Smooth muscle cell (in vitro differentiated cells): ENCODE measurements at regions not wholly inside any gene's neighbourhood (a gene's known extent, or its start where the extent isn't known, plus 50 kb on each side); places are given as distances from the start of the nearest gene placed in this dataset.
A peak's percentile ranks its signal among the peaks of the same experiment; 100 is the strongest.

Experiments used
- DNase-seq: peaks from one replicate; lab custom pipeline; 2025; ENCODE audit not compliant: unreplicated experiment; lab: John Stamatoyannopoulos, UW
- H2AFZ ChIP-seq: fragments of 200-600 bp; sonication (generic); 2 replicates; pipeline ENCODE4 v1.6.0; 2016; ENCODE audit warnings: antibody characterized with exemption, low read depth, mild to moderate bottlenecking
- H3F3A ChIP-seq: fragments of 200-600 bp; sonication (generic); 2 replicates; pipeline ENCODE4 v1.6.0; 2017; ENCODE audit warnings: antibody characterized with exemption, low read depth
- H3K27ac ChIP-seq: fragments of 200-600 bp; sonication (generic); 2 replicates; pipeline ENCODE4 v1.5.1; 2016; ENCODE audit warnings: low read depth, mild to moderate bottlenecking
- H3K27me3 ChIP-seq: fragments of 200-600 bp; sonication (generic); 2 replicates; pipeline ENCODE4 v1.6.1; 2016; ENCODE audit warnings: low read depth, mild to moderate bottlenecking
- H3K36me3 ChIP-seq: fragments of 200-600 bp; sonication (generic); 2 replicates; pipeline ENCODE4 v1.5.1; 2016; ENCODE audit warnings: low read depth
- H3K4me1 ChIP-seq: fragments of 200-600 bp; sonication (generic); 2 replicates; pipeline ENCODE4 v1.5.1; 2016; ENCODE audit warnings: low read depth
- H3K4me2 ChIP-seq: fragments of 200-600 bp; sonication (generic); 2 replicates; pipeline ENCODE4 v1.6.0; 2016; ENCODE audit warnings: mild to moderate bottlenecking
- H3K4me3 ChIP-seq: fragments of 200-600 bp; sonication (generic); 2 replicates; pipeline ENCODE4 v1.5.1; 2016; ENCODE audit warnings: mild to moderate bottlenecking
- H3K79me2 ChIP-seq: fragments of 200-600 bp; sonication (generic); 2 replicates; pipeline ENCODE4 v1.6.0; 2016; ENCODE audit warnings: low read depth, mild to moderate bottlenecking
- H3K9ac ChIP-seq: fragments of 200-600 bp; sonication (generic); 2 replicates; pipeline ENCODE4 v1.6.0; 2016; ENCODE audit warnings: low read depth
- H3K9me3 ChIP-seq: fragments of 200-600 bp; sonication (generic); replicated peaks from 2 replicates; pipeline ENCODE4 v1.5.1; 2016; ENCODE audit warnings: low read depth
- H4K20me1 ChIP-seq: fragments of 200-600 bp; sonication (generic); 2 replicates; pipeline ENCODE4 v1.6.0; 2016; ENCODE audit warnings: low read depth
- WGBS: methylation state at CpG from one replicate; pipeline ENCODE4 v1.1.7; 2016; ENCODE audit warnings: low lambda C conversion rate; 5-methylcytosine and 5-hydroxymethylcytosine counted together
- TF ChIP-seq, protein P1 (sequence below): fragments of 200-600 bp; sonication (generic); IDR thresholded peaks from 2 replicates; pipeline ENCODE4 v1.5.1; 2017; ENCODE audit warnings: borderline replicate concordance, mild to moderate bottlenecking, antibody characterized with exemption; ENCODE audit not compliant: insufficient read depth, poor library complexity, severe bottlenecking

DNA sequence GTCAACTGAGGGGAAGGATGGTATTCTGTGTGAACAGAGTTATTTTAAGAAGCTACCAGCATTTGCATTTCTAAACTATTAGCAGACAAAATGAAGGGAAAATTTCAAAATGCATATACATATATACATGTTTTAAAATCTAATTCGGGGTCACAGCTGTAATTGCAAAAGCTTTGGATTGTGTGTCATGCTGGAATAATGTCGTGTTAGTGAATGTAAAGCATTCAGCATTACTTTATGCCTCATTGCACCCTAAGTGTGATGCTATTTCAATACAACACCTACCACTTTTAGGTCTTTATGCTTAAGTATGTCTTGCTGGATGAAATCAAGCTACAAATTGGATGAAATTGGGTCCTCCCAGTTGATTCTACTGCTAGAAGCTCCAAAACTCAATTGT, 687.6 kb upstream of the MEF2C start:
- Histone ChIP-seq H3K9me3 (no peaks in the 10 kb centered on the region), H3K79me2 (no peaks in the 10 kb centered on the region), H3K9ac (no peak overlapping the region), H3K36me3 (no peaks in the 10 kb centered on the region), H3K4me1 (no peaks in the 10 kb centered on the region), H3K27me3 (no peaks in the 10 kb centered on the region), H3K4me3 (no peak overlapping the region), H4K20me1 (no peaks in the 10 kb centered on the region), H3K4me2 (no peak overlapping the region), H2AFZ (no peak overlapping the region), H3K27ac (no peak overlapping the region), H3F3A (no peaks in the 10 kb centered on the region)
- no peak for DNase-seq
- 90% methylated on average over 2 of the region's 2 CpGs for WGBS
- TF ChIP-seq, protein P1, sequence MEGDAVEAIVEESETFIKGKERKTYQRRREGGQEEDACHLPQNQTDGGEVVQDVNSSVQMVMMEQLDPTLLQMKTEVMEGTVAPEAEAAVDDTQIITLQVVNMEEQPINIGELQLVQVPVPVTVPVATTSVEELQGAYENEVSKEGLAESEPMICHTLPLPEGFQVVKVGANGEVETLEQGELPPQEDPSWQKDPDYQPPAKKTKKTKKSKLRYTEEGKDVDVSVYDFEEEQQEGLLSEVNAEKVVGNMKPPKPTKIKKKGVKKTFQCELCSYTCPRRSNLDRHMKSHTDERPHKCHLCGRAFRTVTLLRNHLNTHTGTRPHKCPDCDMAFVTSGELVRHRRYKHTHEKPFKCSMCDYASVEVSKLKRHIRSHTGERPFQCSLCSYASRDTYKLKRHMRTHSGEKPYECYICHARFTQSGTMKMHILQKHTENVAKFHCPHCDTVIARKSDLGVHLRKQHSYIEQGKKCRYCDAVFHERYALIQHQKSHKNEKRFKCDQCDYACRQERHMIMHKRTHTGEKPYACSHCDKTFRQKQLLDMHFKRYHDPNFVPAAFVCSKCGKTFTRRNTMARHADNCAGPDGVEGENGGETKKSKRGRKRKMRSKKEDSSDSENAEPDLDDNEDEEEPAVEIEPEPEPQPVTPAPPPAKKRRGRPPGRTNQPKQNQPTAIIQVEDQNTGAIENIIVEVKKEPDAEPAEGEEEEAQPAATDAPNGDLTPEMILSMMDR = no peak

DNA sequence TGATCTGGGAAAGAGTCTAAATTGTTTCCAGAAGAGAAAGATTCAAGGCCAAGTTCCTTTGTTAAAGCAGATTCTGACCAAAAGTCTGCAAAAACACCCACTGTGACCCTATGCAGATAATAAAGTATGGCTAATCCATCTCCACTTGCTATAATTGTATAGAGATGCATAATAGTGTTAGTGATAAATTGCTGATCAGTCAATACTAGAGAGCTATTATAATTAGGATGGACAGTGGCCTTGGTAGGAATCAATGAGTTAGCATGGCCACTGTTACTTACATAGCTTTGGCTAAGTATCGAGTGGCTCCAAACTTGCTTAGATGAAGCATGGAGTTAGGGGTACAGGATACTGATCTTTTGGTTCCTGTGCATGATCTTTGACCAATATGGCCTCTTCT, 683.4 kb upstream of the MEF2C start:
- H4K20me1 ChIP-seq = no peaks in the 10 kb centered on the region
- 100% methylated on average over 1 of the region's 1 CpG for WGBS
- H2AFZ ChIP-seq = no peak overlapping the region
- no peak overlapping the region for H3K27ac ChIP-seq
- no peaks in the 10 kb centered on the region for H3K9me3 ChIP-seq
- no peak overlapping the region for H3K9ac ChIP-seq
- no peaks in the 10 kb centered on the region for H3K27me3 ChIP-seq
- H3K79me2 ChIP-seq = no peaks in the 10 kb centered on the region
- no peaks in the 10 kb centered on the region for H3K4me1 ChIP-seq
- TF ChIP-seq, protein P1 = no peak
- DNase-seq = no peak
- no peaks in the 10 kb centered on the region for H3F3A ChIP-seq
- no peaks in the 10 kb centered on the region for H3K36me3 ChIP-seq
- H3K4me2 ChIP-seq = no peak overlapping the region
- H3K4me3 ChIP-seq = no peak overlapping the region

DNA sequence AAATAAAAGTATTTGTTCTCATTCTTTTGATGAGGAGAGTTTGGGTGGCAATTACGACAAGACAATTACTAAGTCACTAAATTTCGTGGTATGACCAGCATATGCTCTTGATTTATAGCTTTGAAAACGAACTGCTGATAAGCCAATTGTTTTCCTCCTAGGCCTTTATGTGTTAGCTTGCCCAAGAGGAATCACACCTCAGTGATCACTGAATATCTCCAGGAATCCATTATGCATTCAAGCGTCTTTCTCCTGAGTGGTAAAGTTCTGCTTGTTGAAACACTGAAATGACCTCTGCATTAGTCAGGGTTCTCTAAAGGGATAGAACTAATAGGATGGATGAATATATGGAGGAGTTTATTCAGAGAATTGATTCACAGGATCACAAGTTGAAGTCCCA, 677.7 kb upstream of the MEF2C start:
- 73% methylated on average over 4 of the region's 4 CpGs for WGBS
- no peak overlapping the region for H3K4me2 ChIP-seq
- no peak overlapping the region for H3K4me3 ChIP-seq
- H3K4me1 ChIP-seq = no peaks in the 10 kb centered on the region
- H3K36me3 ChIP-seq = no peaks in the 10 kb centered on the region
- no peaks in the 10 kb centered on the region for H3K79me2 ChIP-seq
- H3K27ac ChIP-seq = no peak overlapping the region
- no peaks in the 10 kb centered on the region for H4K20me1 ChIP-seq
- H3K9ac ChIP-seq = no peak overlapping the region
- no peaks in the 10 kb centered on the region for H3F3A ChIP-seq
- TF ChIP-seq, protein P1 = no peak
- no peaks in the 10 kb centered on the region for H3K9me3 ChIP-seq
- DNase-seq = no peak
- no peaks in the 10 kb centered on the region for H3K27me3 ChIP-seq
- H2AFZ ChIP-seq = no peak overlapping the region

DNA sequence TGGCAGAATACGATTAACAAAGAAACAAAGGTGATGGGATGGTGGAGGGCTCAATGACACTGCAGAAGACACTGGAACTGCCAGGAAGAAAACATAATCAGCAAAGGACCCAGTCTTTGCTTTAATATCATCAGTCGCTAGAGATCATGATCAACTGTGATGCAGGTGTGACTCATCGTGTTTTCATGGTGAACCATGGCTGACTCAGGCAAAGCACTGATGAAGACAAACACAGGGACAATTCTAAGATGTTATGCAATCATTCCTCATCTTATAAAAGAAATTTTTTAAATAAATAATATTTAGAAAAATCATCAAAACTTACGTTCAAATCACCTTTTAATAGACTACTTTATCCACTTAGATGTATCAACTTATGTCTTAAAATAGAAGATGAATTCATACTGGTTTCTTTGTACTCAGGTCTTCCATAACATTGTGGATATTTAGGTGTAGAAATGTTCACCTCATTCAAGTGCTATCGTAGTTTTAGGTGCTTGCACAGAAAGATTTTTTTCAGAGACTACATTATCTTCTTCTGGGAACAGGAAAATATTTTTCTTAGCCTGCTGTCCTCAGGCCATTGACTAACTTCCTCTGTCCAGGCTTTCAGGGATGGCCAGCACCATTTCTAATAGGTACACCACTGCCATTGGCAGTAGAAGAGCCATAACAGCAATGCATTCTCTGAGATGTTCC, 673.4 kb upstream of the MEF2C start:
- H3K9me3 ChIP-seq = no peaks in the 10 kb centered on the region
- no peak overlapping the region for H3K4me3 ChIP-seq
- no peak overlapping the region for H3K27ac ChIP-seq
- no peaks in the 10 kb centered on the region for H3K27me3 ChIP-seq
- TF ChIP-seq, protein P1 = no peak
- no peak overlapping the region for H3K9ac ChIP-seq
- no peaks in the 10 kb centered on the region for H3F3A ChIP-seq
- no peaks in the 10 kb centered on the region for H3K79me2 ChIP-seq
- peak overlapping the region; percentile 46 for H3K4me2 ChIP-seq
- no peaks in the 10 kb centered on the region for H3K4me1 ChIP-seq
- H2AFZ ChIP-seq = no peak overlapping the region
- 72% methylated on average over 5 of the region's 5 CpGs for WGBS
- no peaks in the 10 kb centered on the region for H4K20me1 ChIP-seq
- no peak for DNase-seq
- H3K36me3 ChIP-seq = no peaks in the 10 kb centered on the region
